ENCODE measurements at regions not wholly inside any gene's neighbourhood (a gene's known extent, or its start where the extent isn't known, plus 50 kb on each side); places are given as distances from the start of the nearest gene placed in this dataset.

DNA sequence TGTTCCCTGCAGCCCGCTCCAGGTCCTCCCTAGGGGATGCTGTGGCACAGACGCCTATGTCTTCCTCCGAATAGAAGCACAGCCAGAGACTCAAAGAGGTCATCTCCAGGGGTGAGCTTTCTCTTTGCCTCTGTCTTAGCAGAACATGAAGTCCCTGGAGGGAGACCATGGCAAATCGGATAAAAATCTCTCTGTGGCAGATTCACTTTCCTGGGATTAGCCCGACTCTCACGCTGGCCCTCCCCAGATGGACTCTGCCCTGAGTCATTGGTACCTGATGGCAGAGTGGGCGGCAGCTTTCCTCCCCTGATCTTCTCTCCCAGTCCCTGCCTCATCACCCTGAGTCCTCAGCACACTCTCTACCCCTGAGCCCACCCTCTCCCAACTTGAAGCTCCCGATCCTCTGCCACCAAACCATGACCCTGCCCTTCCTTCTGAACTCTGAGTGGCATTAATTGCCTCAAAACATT, 58.0 kb upstream of the CCDC167 start:
- TF ChIP-seq, protein P1, sequence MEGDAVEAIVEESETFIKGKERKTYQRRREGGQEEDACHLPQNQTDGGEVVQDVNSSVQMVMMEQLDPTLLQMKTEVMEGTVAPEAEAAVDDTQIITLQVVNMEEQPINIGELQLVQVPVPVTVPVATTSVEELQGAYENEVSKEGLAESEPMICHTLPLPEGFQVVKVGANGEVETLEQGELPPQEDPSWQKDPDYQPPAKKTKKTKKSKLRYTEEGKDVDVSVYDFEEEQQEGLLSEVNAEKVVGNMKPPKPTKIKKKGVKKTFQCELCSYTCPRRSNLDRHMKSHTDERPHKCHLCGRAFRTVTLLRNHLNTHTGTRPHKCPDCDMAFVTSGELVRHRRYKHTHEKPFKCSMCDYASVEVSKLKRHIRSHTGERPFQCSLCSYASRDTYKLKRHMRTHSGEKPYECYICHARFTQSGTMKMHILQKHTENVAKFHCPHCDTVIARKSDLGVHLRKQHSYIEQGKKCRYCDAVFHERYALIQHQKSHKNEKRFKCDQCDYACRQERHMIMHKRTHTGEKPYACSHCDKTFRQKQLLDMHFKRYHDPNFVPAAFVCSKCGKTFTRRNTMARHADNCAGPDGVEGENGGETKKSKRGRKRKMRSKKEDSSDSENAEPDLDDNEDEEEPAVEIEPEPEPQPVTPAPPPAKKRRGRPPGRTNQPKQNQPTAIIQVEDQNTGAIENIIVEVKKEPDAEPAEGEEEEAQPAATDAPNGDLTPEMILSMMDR (IDR thresholded peaks at IDR 0.05 in 4 of 5, conservative IDR thresholded peaks at IDR 0.05 in 1 of 5): no peak
- TF ChIP-seq POLR2A (IDR thresholded peaks at IDR 0.05): no peak

All from gastrocnemius medialis (tissue), 4 donors.